Hepatocyte (in vitro differentiated cells): ENCODE measurements at regions not wholly inside any gene's neighbourhood (a gene's known extent, or its start where the extent isn't known, plus 50 kb on each side); places are given as distances from the start of the nearest gene placed in this dataset.

Experiments
- EZH2 ChIP-seq: fragments of 200-600 bp; sonication (generic); IDR thresholded peaks from 2 replicates; pipeline ENCODE4 v1.6.1; 2016; ENCODE audit warnings: antibody characterized with exemption, mild to moderate bottlenecking, borderline replicate concordance
- EZH2phosphoT487 ChIP-seq: fragments of 200-600 bp; sonication (generic); IDR thresholded peaks from one replicate; pipeline ENCODE4 v1.6.1; 2018; ENCODE audit warnings: antibody characterized with exemption, mild to moderate bottlenecking, low read depth, moderate library complexity; ENCODE audit not compliant: unreplicated experiment, severe bottlenecking
- TF ChIP-seq, protein P1 (sequence below): fragments of 200-600 bp; sonication (generic); IDR thresholded peaks from 2 replicates; pipeline ENCODE4 v1.5.1; 2016; ENCODE audit warnings: antibody characterized with exemption, mild to moderate bottlenecking; ENCODE audit not compliant: poor library complexity

DNA sequence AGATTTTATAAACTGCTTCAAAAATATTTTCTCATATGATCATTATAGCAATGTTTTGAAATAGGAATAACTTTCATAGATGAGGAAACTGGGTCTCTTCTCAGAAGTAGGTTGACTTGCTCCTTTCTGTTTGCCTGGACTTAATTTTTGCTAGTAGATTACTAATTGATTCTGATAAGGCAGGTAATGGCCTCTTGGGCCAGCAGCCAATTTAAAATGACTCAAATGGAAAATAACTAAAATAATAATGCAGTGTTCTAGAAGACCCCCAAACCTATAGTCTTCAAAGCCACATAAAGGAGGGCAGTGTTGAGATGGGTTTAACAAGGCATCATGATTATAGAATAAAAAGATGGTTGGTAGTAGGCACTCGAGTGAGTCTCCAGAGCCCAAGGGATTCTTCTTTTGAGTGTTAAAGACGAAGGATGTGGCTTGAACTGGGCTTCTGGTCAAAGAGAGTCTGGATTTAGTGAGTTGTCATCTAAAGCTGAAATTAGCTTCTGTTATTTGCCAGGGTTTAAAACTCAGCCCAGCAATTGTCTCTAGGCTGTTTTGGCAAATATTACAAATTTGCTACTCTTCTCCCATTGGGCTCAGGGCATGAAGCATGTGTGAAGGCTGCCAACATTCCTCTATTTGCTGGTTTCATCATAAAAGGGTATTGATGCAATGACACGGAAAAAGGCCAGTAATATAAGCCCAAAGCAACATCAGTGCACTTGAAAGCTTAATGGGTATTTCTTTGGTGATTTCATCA, 297.1 kb upstream of the MEIS2 start:
- TF ChIP-seq, protein P1, sequence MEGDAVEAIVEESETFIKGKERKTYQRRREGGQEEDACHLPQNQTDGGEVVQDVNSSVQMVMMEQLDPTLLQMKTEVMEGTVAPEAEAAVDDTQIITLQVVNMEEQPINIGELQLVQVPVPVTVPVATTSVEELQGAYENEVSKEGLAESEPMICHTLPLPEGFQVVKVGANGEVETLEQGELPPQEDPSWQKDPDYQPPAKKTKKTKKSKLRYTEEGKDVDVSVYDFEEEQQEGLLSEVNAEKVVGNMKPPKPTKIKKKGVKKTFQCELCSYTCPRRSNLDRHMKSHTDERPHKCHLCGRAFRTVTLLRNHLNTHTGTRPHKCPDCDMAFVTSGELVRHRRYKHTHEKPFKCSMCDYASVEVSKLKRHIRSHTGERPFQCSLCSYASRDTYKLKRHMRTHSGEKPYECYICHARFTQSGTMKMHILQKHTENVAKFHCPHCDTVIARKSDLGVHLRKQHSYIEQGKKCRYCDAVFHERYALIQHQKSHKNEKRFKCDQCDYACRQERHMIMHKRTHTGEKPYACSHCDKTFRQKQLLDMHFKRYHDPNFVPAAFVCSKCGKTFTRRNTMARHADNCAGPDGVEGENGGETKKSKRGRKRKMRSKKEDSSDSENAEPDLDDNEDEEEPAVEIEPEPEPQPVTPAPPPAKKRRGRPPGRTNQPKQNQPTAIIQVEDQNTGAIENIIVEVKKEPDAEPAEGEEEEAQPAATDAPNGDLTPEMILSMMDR, result no peak
- TF ChIP-seq EZH2phosphoT487 (no peak), EZH2 (no peak)
